ENCODE measurements at regions not wholly inside any gene's neighbourhood (a gene's known extent, or its start where the extent isn't known, plus 50 kb on each side); places are given as distances from the start of the nearest gene placed in this dataset.
"Not testable (repeated sequence)": the region's sequence is repeated elsewhere in the genome, so short reads cannot be mapped to it uniquely, and the experiment has no call there.

DNA sequence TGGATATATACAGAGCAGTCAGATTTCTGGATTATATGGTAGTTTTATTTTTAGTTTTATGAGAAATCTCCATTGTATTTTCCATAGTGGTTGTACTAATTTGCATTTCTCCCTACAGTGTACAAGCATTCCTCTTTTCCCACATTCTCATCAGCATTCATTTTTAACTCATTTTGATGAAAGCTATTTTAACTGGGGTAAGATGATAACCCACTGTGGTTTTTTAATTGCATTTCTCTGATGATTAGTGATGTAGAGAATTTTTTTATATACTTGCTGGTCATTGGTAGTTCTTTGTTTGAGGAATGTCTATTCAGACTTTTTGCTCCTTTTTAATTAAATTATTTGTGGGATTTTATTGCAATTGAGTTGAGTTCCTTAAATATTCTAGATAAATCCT, 903.6 kb downstream of the DIPK2A start:
- H3K4me3 ChIP-seq = no peak overlapping the region
- H3K9me3 ChIP-seq = no peaks in the 10 kb centered on the region
- H3K27me3 ChIP-seq (ENCODE audit: low read depth) = no peaks in the 10 kb centered on the region
- ATAC-seq = no peak
- no peaks in the 10 kb centered on the region for H3K4me1 ChIP-seq
- intact Hi-C loops (cut with DNase I) = no loop called here
- no peak for DNase-seq
- no peak for TF ChIP-seq CTCF (IDR thresholded peaks at IDR 0.05)
- H3K27ac ChIP-seq = no peak overlapping the region
- H3K36me3 ChIP-seq = no peaks in the 10 kb centered on the region

DNA sequence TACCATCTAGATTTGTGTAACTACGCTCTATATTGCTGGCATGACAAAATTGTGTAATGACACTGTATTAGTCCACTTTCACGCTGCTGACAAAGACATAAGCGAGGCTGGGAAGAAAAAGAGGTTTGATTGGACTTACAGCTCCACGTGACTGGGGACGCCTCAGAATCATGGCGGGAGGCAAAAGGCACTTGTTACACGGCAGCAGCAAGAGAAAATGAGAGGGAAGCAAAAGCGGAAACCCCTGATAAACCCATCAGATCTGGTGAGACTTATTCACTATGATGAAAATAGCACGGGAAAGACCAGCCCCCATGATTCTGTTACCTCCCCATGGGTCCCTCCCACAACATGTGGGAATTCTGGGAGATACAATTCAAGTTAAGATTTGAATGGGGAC, 905.7 kb downstream of the DIPK2A start:
- H3K27ac ChIP-seq = no peak overlapping the region
- intact Hi-C loops (cut with DNase I) = no loop called here
- DNase-seq = no peak
- H3K27me3 ChIP-seq (ENCODE audit: low read depth) = no peaks in the 10 kb centered on the region
- no peak overlapping the region for H3K4me3 ChIP-seq
- H3K9me3 ChIP-seq = no peaks in the 10 kb centered on the region
- no peak for TF ChIP-seq CTCF (IDR thresholded peaks at IDR 0.05)
- ATAC-seq = no peak
- H3K4me1 ChIP-seq = no peaks in the 10 kb centered on the region
- no peaks in the 10 kb centered on the region for H3K36me3 ChIP-seq

- no peak for TF ChIP-seq CTCF (IDR thresholded peaks at IDR 0.05)
- Histone ChIP-seq H3K36me3 (no peaks in the 10 kb centered on the region), H3K9me3 (no peaks in the 10 kb centered on the region), H3K4me1 (no peaks in the 10 kb centered on the region), H3K27ac (no peak overlapping the region), H3K27me3 (ENCODE audit: low read depth) (no peaks in the 10 kb centered on the region), H3K4me3 (no peak overlapping the region)
- intact Hi-C loops (cut with DNase I) = no loop called here
- DNase-seq = no peak
- no peak for ATAC-seq
Measured at GRCh38 chr3:144879701-144880100, 908.1 kb downstream of the DIPK2A start.

DNA sequence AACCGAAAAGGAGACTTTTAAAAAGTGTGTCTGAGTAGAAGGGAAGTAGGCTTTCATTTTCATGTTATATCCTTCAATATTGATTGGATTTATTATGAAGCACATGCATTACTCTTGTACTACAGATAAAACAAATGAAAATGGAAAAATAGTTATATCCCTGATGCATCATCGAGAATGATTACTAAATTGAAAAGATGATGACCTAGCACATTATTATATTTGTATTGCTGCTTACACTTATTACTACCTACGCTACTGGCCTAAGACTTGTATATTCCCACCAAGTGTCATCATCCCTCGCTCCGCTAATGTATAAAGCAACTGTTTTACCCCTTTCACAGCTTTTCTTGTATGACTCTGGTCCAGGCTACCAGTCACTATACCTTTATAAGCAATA, 922.4 kb downstream of the DIPK2A start:
- H3K4me1 ChIP-seq = no peaks in the 10 kb centered on the region
- intact Hi-C loops (cut with DNase I) = no loop called here
- ATAC-seq (no peak), DNase-seq (no peak)
- H3K9me3 ChIP-seq = no peaks in the 10 kb centered on the region
- H3K4me3 ChIP-seq = no peak overlapping the region
- no peak overlapping the region for H3K27ac ChIP-seq
- H3K27me3 ChIP-seq (ENCODE audit: low read depth) = no peaks in the 10 kb centered on the region
- H3K36me3 ChIP-seq = no peaks in the 10 kb centered on the region
- no peak for TF ChIP-seq CTCF (IDR thresholded peaks at IDR 0.05)

DNA sequence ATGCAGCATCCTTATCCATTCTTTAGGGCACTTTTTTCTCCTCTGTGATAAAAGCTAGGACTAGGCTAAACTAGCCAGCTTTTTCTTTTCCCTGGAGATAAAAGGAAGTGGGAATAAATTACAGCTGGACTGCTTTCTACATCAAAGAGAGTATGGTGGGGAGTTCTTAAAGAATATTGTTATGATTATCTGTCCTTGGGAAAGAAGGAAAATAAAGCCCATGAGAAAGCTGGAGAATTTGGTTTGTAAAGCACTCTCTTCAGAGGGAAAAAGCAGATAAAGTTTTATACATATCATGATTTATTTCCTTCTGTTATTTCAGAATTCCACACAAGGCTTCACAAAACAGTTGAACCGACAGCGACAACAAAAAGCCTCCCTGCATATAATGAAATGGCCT, 923.0 kb downstream of the DIPK2A start:
- H3K36me3 ChIP-seq = no peaks in the 10 kb centered on the region
- intact Hi-C loops (cut with DNase I) = no loop called here
- H3K4me3 ChIP-seq = no peak overlapping the region
- no peaks in the 10 kb centered on the region for H3K27me3 ChIP-seq (ENCODE audit: low read depth)
- no peaks in the 10 kb centered on the region for H3K9me3 ChIP-seq
- no peak for DNase-seq
- no peaks in the 10 kb centered on the region for H3K4me1 ChIP-seq
- no peak for ATAC-seq
- H3K27ac ChIP-seq = no peak overlapping the region
- no peak for TF ChIP-seq CTCF (IDR thresholded peaks at IDR 0.05)

DNA sequence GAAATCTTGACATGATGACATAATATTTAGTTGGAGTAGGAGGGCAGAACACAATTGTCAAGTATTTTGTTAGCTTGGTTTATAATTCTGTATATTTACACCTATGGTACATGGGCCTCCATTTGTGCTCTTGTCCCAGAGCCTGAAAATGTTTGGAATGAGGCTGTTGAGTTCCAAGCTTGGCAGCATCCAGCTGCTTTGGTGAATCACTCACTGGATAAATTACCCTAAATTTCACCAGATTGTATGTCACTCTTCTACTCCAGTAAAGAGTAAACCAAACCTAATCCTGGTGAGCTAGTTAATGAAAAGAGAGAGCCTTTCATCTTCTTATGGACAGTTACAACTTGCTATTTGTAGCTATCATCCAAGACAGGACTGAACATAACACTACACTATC, 928.7 kb downstream of the DIPK2A start:
- no peak for TF ChIP-seq CTCF (IDR thresholded peaks at IDR 0.05)
- no peaks in the 10 kb centered on the region for H3K36me3 ChIP-seq
- H3K4me1 ChIP-seq = no peaks in the 10 kb centered on the region
- intact Hi-C loops (cut with DNase I) = no loop called here
- no peaks in the 10 kb centered on the region for H3K27me3 ChIP-seq (ENCODE audit: low read depth)
- H3K9me3 ChIP-seq = no peaks in the 10 kb centered on the region
- H3K4me3 ChIP-seq = no peak overlapping the region
- ATAC-seq (no peak), DNase-seq (no peak)
- no peak overlapping the region for H3K27ac ChIP-seq

DNA sequence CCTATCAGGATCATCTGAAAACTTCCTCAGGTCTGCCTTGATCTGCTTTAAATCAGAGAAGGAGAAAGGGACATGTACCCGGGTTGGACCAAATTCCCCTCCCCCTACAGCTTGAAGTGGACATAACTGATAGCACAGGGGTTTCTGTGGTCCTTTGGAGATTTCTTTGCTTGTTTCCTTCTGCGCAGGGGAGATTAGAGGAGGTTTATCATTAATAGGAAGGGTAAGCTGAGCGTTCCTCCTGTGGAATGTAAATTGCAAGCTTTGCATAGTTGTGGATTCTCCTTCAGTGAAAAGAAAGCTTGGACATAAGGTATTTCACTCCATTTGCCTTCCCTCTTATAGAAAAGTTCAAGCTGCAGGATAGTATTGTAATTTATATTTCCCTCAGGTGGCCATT, 936.0 kb downstream of the DIPK2A start:
- H3K4me1 ChIP-seq; H3K9me3 ChIP-seq; H3K27ac ChIP-seq; ATAC-seq; H3K36me3 ChIP-seq; intact Hi-C loops (cut with DNase I); DNase-seq; H3K4me3 ChIP-seq; H3K27me3 ChIP-seq (ENCODE audit: low read depth): not testable (repeated sequence)

Data from lower lobe of right lung (tissue), 2 donors.